Neural cell (in vitro differentiated cells): ENCODE measurements at regions not wholly inside any gene's neighbourhood (a gene's known extent, or its start where the extent isn't known, plus 50 kb on each side); places are given as distances from the start of the nearest gene placed in this dataset.

ENCODE experiments used
- EP300 ChIP-seq: fragments of 450-650 bp; conservative IDR thresholded peaks from 2 replicates; pipeline ENCODE4 v1.6.1; 2014; ENCODE audit warnings: antibody characterized with exemption, mild to moderate bottlenecking, moderate library complexity; ENCODE audit not compliant: poor library complexity, severe bottlenecking
- TAF1 ChIP-seq: IDR thresholded peaks from 2 replicates; pipeline ENCODE4 v1.6.1; 2012; ENCODE audit warnings: low read depth
- TF ChIP-seq, protein P1 (sequence below): fragments of 450-650 bp; IDR thresholded peaks from 2 replicates; pipeline ENCODE4 v1.5.1; 2014; ENCODE audit warnings: antibody characterized with exemption, mild to moderate bottlenecking, moderate library complexity; ENCODE audit not compliant: poor library complexity, severe bottlenecking
- TF ChIP-seq, protein P2 (sequence below): IDR thresholded peaks from 2 replicates; pipeline ENCODE4 v1.6.1; 2012; ENCODE audit warnings: borderline replicate concordance

DNA sequence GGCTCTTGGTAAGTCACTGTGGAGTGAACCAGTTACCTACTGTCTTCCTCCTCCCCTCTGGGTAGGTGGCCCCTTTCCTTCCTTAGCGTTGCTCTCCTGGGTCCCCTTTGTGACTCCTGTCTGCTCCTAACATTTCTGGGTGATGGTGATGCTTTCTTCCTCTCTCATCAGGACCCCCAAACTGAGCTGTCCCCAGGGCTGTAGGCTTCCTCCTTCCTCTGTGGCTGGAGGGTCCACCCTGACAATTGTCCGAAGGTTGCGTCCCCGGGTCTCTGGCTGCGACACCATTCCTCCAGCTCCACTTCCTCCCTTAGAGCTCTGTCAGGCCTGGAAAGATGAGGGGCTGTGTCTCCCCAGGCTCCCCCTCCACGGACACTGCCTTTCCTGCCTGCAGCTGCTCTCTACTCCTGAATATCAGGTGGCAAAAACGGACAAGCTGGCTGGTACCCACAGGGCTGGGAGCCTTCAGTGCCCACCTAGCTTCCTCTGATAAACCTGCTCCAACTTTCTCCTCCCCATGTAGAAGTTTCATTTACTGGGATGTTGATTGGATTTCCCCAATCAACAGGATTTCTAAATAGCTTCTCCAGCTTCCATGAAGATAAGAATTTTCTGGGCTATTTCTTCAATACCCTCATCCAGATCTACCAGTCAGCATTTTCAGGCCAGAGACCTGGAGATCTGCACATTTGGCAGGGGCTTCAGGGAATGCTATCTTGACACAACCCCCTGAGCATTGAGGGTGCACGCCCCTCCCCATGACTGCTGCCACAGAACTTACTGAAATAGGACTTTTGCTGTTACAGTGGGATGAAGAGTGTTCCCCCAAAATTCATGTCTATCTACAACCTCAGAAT, 506.5 kb downstream of the TCERG1L start:
- TF ChIP-seq, protein P1, sequence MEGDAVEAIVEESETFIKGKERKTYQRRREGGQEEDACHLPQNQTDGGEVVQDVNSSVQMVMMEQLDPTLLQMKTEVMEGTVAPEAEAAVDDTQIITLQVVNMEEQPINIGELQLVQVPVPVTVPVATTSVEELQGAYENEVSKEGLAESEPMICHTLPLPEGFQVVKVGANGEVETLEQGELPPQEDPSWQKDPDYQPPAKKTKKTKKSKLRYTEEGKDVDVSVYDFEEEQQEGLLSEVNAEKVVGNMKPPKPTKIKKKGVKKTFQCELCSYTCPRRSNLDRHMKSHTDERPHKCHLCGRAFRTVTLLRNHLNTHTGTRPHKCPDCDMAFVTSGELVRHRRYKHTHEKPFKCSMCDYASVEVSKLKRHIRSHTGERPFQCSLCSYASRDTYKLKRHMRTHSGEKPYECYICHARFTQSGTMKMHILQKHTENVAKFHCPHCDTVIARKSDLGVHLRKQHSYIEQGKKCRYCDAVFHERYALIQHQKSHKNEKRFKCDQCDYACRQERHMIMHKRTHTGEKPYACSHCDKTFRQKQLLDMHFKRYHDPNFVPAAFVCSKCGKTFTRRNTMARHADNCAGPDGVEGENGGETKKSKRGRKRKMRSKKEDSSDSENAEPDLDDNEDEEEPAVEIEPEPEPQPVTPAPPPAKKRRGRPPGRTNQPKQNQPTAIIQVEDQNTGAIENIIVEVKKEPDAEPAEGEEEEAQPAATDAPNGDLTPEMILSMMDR = no peak
- TF ChIP-seq EP300 (no peak), TAF1 (no peak)
- TF ChIP-seq, protein P2, sequence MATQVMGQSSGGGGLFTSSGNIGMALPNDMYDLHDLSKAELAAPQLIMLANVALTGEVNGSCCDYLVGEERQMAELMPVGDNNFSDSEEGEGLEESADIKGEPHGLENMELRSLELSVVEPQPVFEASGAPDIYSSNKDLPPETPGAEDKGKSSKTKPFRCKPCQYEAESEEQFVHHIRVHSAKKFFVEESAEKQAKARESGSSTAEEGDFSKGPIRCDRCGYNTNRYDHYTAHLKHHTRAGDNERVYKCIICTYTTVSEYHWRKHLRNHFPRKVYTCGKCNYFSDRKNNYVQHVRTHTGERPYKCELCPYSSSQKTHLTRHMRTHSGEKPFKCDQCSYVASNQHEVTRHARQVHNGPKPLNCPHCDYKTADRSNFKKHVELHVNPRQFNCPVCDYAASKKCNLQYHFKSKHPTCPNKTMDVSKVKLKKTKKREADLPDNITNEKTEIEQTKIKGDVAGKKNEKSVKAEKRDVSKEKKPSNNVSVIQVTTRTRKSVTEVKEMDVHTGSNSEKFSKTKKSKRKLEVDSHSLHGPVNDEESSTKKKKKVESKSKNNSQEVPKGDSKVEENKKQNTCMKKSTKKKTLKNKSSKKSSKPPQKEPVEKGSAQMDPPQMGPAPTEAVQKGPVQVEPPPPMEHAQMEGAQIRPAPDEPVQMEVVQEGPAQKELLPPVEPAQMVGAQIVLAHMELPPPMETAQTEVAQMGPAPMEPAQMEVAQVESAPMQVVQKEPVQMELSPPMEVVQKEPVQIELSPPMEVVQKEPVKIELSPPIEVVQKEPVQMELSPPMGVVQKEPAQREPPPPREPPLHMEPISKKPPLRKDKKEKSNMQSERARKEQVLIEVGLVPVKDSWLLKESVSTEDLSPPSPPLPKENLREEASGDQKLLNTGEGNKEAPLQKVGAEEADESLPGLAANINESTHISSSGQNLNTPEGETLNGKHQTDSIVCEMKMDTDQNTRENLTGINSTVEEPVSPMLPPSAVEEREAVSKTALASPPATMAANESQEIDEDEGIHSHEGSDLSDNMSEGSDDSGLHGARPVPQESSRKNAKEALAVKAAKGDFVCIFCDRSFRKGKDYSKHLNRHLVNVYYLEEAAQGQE = no peak
